DMS79 (cell line): ENCODE measurements at regions not wholly inside any gene's neighbourhood (a gene's known extent, or its start where the extent isn't known, plus 50 kb on each side); places are given as distances from the start of the nearest gene placed in this dataset.

ENCODE experiments used
- DNase-seq: peaks from one replicate; lab custom pipeline; 2025; lab: John Stamatoyannopoulos, UW

- no peak for DNase-seq
Observed at GRCh38 chr2:145137211-145137610, 617.3 kb upstream of the ZEB2 start.

DNA sequence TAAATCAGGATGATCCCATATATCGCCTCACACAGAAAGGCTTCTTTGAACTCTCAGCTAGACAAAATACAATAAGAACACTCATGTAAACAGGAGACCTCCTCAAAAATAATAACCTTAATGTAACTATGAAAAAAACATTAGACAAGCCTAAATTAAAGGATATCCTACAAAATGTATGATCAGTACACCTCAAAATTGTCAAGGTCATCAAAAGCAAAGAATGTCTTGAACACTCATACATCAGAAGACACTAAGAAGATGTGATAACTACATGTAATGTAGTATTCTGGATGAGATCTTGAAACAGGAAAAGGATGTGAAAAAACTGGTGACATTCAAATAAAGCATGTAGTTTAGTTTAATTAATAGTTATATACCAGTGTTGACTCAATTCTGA is 616.8 kb upstream of the ZEB2 start:
- DNase-seq = no peak

DNA sequence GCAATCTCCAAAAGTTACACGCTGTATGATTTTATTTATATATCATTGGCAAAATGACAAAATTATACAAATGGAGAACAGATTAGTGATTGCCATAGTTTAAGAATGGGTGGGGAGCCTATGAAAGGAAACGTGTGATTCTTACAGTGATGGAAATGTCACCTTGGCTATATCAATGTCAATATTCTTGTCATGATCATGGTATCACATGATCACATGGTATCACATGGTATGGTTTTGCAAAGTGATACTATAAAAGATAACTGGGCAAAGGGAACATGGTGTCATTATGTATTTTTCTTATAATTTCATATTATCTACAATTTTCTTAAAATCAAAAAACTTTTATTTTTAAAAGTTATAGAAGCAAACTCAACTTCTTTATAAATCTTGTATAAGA is 606.2 kb upstream of the ZEB2 start:
- DNase-seq = no peak

DNA sequence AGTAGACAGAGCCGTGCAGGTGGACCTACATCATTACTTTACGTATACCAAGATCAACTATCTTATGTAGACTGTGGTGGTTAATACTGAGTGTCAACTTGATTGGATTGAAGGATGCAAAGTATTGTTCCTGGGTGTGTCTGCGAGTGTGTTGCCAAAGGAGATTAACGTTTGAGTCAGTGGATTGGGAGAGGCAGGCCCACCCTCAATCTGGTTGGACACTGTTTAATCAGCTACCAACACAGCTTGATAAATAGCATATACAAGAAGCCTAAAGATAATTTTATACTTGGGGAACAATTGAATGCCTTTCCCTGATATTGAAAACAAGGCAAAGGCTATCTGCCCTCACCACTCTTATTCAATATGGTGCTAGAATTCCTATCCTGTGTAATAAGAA is 604.2 kb upstream of the ZEB2 start:
- no peak for DNase-seq

DNA sequence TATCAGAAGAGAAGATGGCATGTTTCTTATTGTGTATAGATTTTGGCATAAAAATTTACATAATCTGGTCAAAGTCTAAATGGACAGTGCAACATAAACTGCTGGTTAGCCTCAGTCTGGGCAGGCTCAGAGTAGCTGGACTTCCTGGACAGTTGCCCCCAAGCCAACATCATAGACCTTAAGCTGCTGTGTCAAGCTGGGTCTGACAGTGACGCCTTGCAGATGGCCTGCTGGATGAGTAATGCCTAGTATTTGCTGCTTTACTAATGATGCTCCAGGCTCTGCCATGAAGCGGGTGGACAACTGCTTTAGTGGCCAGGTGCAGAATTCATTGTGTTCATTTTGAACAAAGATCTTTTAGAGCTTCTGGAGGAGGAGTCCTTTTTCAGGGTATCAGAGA is 603.7 kb upstream of the ZEB2 start:
- DNase-seq = no peak

DNA sequence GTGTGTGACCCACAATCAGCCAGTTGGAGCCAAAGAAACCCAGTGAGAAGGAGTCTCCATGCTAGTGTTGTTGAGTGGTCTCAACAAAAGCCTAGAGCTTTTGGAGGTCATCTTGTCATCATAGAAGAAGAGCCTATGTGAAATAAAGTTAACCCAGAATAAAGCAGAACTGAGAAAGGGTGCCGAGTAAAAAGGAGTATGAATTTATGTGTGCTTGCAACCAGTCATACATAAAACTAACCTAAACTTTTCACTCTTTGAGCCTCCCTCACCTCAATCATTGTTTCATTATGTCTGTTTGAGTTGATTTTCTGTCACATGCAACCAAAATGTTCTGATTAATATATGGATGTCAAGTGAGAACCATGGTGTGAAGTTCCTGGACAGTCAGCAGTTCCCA is 599.3 kb upstream of the ZEB2 start:
- DNase-seq = no peak

GRCh38 chr2:145116834-145117725 is 597.2 kb upstream of the ZEB2 start:
- DNase-seq = no peak

DNA sequence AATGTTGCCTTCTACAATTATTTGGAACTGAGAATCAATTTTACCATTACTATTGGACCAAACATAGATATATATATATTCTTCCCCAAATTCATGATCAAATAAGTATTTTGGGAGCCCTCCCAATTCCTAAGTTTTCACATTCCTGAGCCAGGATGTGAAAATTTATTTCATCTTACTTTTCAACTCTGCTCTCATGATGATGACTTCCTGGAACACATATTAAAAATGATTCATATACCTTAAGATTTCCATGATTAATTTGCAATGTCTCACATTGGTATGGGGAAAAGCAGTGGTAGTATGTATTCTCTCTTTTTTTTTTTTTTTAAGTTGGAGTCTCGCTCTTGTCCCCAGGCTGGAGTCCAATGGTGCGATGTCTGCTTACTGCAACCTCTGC is 596.1 kb upstream of the ZEB2 start:
- no peak for DNase-seq

DNA sequence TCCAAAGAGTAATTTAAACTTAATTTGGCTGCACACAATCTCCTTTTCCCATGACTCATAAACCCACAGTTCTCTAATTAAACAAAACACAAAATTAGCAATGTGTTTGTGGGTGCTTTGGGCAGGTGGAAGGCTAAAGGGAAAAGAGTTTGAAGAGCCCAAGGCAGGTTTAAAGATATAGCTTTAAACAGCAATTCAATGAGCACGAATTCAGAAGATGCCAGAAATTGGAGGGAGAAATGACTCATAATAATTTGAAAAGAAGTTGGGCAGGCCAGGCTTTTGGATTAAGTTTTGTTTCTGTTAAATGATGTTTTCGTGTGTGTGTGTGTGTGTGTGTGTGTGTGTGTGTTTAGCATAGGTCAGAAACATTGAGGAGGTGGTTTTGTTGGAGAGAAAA is 594.8 kb upstream of the ZEB2 start:
- no peak for DNase-seq

- DNase-seq = no peak
Observed at GRCh38 chr2:145112467-145112866, 592.5 kb upstream of the ZEB2 start.

- DNase-seq = no peak
Observed at GRCh38 chr2:145110668-145111356, 590.9 kb upstream of the ZEB2 start.

DNA sequence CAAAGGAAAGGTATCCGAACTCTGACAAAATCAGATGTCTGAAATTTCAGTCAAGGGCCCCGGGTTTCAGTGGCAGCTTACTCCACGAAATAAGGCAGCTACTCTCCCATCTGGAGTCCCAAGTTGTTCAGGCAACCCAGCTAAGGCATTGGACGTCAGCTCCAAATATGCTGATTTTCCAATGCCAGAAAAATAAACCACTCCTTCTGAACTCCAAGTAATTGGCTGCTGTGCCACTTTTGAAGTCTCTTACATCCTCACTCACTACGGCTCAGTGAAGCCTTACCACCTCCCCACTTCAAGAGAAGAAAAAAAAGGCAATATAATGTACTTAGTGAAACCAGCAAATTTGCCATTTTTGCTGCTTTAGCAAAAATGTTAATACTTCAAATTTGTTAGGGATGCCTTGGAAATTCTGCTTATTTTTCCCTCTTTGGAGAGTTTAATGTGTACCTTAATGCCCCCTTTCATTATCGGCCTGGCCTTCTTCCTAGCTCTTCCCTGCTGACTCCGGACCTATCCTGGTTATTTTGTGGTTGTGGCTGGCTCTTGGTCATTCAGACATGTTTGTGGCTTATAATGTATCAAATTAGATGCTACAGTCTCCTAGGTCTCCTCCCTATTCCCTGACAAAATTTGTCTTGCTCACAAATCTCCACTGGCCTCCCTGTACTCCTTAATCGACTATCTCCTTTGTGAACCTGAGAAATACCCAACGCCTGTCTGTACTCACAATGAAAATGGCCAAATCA is 589.2 kb upstream of the ZEB2 start:
- no peak for DNase-seq

DNA sequence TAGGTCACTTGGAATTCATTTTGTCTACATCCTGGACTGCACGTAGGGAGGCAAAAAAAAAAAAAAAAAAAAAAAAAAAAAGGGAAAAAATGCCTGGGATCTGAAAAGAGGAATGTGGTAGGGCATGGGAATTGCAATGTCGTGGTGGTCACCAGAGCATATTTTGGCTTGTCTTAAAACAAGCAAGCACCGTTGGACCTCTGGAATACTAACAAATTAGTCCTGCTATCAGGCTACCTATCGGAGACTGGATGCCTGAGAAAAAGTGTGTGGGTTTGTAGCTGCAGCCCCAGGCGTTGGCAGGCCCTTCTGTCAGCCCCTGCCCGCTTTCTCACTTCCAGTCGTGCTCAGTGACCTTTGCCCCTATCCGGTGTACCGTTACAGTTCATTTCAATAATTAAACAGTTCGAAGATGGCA is 588.5 kb upstream of the ZEB2 start:
- DNase-seq = no peak

GRCh38 chr2:145106293-145106692 is 586.4 kb upstream of the ZEB2 start:
- DNase-seq = no peak

GRCh38 chr2:145102706-145103105 is 582.8 kb upstream of the ZEB2 start:
- no peak for DNase-seq

DNA sequence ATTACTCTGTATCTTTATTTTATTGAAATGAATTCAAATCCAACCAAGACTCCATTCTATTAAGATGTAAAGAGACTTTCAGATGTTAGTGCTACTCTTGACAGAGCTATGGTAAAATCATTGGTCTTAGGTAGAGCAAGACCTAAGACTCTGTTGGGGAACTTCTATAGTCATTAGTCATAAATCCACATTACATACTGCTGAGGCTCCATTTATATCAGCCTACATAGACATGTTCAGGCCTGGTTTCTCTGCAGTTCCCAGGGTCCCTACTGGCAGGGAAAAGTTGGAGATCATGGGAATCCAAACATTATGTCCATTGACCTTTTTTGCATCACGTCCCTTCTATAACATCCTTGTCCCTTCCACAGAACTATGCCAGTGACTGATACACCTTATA is 580.4 kb upstream of the ZEB2 start:
- DNase-seq = no peak

GRCh38 chr2:145096582-145096981 is 576.7 kb upstream of the ZEB2 start:
- DNase-seq = no peak

GRCh38 chr2:145095641-145096435 is 575.9 kb upstream of the ZEB2 start:
- DNase-seq = no peak

- no peak for DNase-seq
Observed at GRCh38 chr2:145094370-145094769, 574.5 kb upstream of the ZEB2 start.

- no peak for DNase-seq
Observed at GRCh38 chr2:145091967-145092366, 572.0 kb upstream of the ZEB2 start.

DNA sequence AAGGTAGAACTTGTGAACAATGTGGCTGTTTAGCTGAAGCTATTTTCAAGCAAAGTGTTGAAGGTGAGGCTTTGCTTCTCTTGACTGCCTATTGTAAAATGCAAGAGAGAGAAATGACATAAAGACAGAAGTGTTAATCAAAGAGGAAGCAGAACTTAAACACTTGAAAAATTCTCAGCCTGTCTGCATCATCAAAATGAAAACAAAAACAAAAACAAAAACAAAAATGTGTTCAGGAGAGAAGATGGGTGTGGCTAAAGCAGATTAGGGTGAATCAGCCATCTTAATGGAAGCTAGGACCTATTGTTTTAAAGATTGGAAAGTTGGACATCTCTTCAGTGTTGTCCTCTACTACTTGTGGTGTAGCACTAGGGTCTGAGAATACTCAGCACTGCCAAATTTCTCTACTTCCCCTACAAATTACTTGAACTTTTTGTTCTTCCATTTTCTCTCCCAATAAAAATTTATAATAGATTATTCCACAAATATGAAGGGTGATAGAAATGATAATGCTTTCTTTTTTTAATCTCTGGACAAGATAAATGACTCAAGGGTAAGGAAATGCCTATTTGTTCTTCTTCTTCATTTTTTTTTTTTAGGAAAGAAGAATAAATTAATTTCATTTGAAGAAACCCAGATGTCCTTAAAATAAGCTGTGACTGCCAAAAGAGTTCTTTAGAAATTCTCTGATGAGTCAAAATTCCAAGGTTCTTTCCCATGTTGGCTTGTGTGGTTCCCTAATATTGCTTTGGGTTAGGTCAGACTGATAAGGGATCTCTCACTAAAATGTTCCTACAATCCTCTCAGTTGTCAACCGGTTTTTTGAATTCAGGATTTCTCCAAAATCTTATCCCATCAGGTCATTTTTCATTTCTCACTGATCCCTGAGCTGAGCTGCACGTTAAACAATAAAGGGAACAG is 571.2 kb upstream of the ZEB2 start:
- no peak for DNase-seq
